BLaER1 (cell line): ENCODE measurements at regions not wholly inside any gene's neighbourhood (a gene's known extent, or its start where the extent isn't known, plus 50 kb on each side); places are given as distances from the start of the nearest gene placed in this dataset.

Experiments used
- H3K27ac ChIP-seq: shearing (Covaris generic); formaldehyde crosslinking; 2 replicates; pipeline ENCODE4 v1.8.1; 2022
- H3K27me3 ChIP-seq: shearing (Covaris generic); formaldehyde crosslinking; 2 replicates; pipeline ENCODE4 v1.8.1; 2022
- H3K36me3 ChIP-seq: shearing (Covaris generic); formaldehyde crosslinking; 2 replicates; pipeline ENCODE4 v1.8.1; 2022
- H3K4me1 ChIP-seq: shearing (Covaris generic); formaldehyde crosslinking; 2 replicates; pipeline ENCODE4 v1.8.1; 2022
- H3K4me2 ChIP-seq: shearing (Covaris generic); formaldehyde crosslinking; 2 replicates; pipeline ENCODE4 v1.8.1; 2022
- H3K4me3 ChIP-seq: shearing (Covaris generic); formaldehyde crosslinking; 2 replicates; pipeline ENCODE4 v1.8.1; 2022
- H3K9ac ChIP-seq: shearing (Covaris generic); formaldehyde crosslinking; 2 replicates; pipeline ENCODE4 v1.8.1; 2022
- H3K9me3 ChIP-seq: shearing (Covaris generic); formaldehyde crosslinking; 2 replicates; pipeline ENCODE4 v1.8.1; 2022
- H4K20me1 ChIP-seq: shearing (Covaris generic); formaldehyde crosslinking; 2 replicates; pipeline ENCODE4 v1.8.1; 2022
- Cebpa-rat ChIP-seq: shearing (Covaris generic); IDR thresholded peaks from 2 replicates; pipeline ENCODE4 v1.8.1; 2022

- H3K4me3 ChIP-seq, result no peak overlapping the region
- no peaks in the 10 kb centered on the region for H3K27me3 ChIP-seq
- H3K9me3 ChIP-seq, result no peaks in the 10 kb centered on the region
- H3K27ac ChIP-seq, result no peak overlapping the region
- H4K20me1 ChIP-seq, result no peaks in the 10 kb centered on the region
- H3K4me2 ChIP-seq, result no peak overlapping the region
- no peaks in the 10 kb centered on the region for H3K4me1 ChIP-seq
- no peak overlapping the region for H3K9ac ChIP-seq
- H3K36me3 ChIP-seq, result no peaks in the 10 kb centered on the region
- TF ChIP-seq Cebpa-rat, result no peak
These were observed 478.0 kb upstream of the CPEB2 start for GRCh38 chr4:14524276-14524675.

DNA sequence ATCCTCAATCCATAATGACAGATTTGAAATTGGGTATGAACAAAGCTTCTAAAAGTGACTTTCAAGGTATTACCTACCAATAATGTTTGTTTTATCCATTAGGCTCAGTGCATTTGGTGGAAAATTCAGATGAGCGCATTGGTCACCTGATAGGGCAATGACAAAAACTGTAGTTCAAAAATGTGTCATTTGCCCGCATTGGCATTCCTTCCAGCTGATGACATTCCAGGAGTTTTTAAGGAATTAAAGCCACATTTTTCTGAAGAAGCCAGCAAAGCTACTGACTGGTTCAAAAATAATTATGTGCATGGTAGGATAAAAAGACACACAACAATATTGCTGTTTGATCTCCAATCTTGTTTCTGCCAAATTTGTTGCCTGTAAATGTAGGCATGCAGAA lies 473.4 kb upstream of the CPEB2 start:
- Histone ChIP-seq H3K36me3 (no peaks in the 10 kb centered on the region), H4K20me1 (no peaks in the 10 kb centered on the region), H3K4me2 (no peak overlapping the region), H3K4me3 (no peak overlapping the region), H3K27ac (no peak overlapping the region), H3K4me1 (no peaks in the 10 kb centered on the region), H3K27me3 (no peaks in the 10 kb centered on the region), H3K9ac (no peak overlapping the region), H3K9me3 (no peaks in the 10 kb centered on the region)
- no peak for TF ChIP-seq Cebpa-rat

DNA sequence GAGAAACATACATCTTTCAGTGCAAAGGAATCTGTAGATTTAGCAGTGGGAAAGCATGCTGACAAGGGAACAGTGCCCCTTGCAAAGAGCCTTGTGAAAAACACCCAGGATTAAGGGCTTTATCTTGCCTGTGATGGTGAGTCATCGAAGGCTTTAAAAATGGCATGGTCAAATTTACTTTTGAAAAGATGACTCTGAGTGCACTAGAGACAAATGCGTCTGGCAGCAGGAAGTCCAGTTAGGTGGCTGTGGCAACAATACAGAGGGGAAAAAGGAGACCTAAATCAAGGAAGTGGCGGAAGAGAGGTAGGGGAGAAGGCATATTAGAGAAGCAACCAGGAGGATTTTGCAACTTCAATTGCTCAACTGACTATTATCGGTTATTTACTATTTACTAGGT lies 472.6 kb upstream of the CPEB2 start:
- H3K27ac ChIP-seq, result no peak overlapping the region
- no peaks in the 10 kb centered on the region for H4K20me1 ChIP-seq
- H3K9me3 ChIP-seq, result no peaks in the 10 kb centered on the region
- no peaks in the 10 kb centered on the region for H3K36me3 ChIP-seq
- no peak overlapping the region for H3K4me3 ChIP-seq
- H3K4me1 ChIP-seq, result no peaks in the 10 kb centered on the region
- no peaks in the 10 kb centered on the region for H3K27me3 ChIP-seq
- no peak overlapping the region for H3K9ac ChIP-seq
- H3K4me2 ChIP-seq, result no peak overlapping the region
- no peak for TF ChIP-seq Cebpa-rat

- H4K20me1 ChIP-seq, result no peaks in the 10 kb centered on the region
- no peaks in the 10 kb centered on the region for H3K9me3 ChIP-seq
- TF ChIP-seq Cebpa-rat, result no peak
- H3K27ac ChIP-seq, result no peak overlapping the region
- H3K4me2 ChIP-seq, result no peak overlapping the region
- no peaks in the 10 kb centered on the region for H3K4me1 ChIP-seq
- no peak overlapping the region for H3K4me3 ChIP-seq
- no peak overlapping the region for H3K9ac ChIP-seq
- H3K27me3 ChIP-seq, result no peaks in the 10 kb centered on the region
- H3K36me3 ChIP-seq, result no peaks in the 10 kb centered on the region
These were observed 469.8 kb upstream of the CPEB2 start for GRCh38 chr4:14532436-14532835.

DNA sequence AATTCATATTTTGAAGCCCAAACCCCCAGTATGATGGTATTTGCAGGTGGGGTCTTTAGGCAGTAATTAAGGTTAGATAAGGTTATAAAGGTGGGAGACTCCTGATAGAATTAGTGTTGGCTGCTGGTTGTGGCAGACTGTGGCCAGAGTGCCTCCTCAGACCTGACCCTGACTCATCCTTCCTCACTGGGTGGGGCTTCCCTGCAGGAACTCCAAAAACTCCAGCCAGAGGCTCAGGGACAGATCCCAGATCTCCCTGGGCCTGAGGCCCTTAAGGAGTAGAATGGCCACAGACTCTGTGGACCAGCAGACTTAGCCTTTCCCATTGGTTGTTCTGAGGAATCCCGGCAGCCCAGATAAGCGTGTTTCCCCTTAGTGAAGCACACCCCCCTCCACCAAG lies 463.0 kb upstream of the CPEB2 start:
- Histone ChIP-seq H3K4me1 (no peaks in the 10 kb centered on the region), H3K9ac (no peak overlapping the region), H4K20me1 (no peaks in the 10 kb centered on the region), H3K27me3 (no peaks in the 10 kb centered on the region), H3K9me3 (no peaks in the 10 kb centered on the region), H3K4me2 (no peak overlapping the region), H3K4me3 (no peak overlapping the region), H3K27ac (no peak overlapping the region), H3K36me3 (no peaks in the 10 kb centered on the region)
- no peak for TF ChIP-seq Cebpa-rat

DNA sequence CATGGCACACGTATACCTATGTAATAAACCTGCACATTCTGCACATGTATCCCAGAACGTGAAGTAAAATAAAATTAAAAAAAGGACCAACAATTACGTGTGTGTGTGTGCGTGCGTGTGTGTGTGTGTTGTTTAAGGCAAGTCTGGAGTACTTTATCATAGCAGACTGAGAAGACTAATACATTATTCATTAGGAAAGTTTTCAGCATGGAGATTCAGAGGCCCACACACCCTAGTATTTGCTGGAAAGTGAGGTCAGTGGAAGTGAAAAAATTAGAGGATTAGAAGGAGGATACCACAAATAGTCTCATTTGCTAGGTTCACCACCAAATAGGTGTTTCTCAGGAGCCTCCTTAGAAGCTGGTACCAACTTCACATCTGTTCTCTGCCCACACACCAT lies 457.1 kb upstream of the CPEB2 start:
- no peak overlapping the region for H3K9ac ChIP-seq
- H3K9me3 ChIP-seq, result no peaks in the 10 kb centered on the region
- H3K4me1 ChIP-seq, result no peaks in the 10 kb centered on the region
- no peak for TF ChIP-seq Cebpa-rat
- H3K4me2 ChIP-seq, result no peak overlapping the region
- H3K4me3 ChIP-seq, result no peak overlapping the region
- no peaks in the 10 kb centered on the region for H3K27me3 ChIP-seq
- no peak overlapping the region for H3K27ac ChIP-seq
- H4K20me1 ChIP-seq, result no peaks in the 10 kb centered on the region
- H3K36me3 ChIP-seq, result no peaks in the 10 kb centered on the region

- H3K4me2 ChIP-seq, result no peak overlapping the region
- H3K4me3 ChIP-seq, result no peak overlapping the region
- no peaks in the 10 kb centered on the region for H3K36me3 ChIP-seq
- H3K9ac ChIP-seq, result no peak overlapping the region
- H3K4me1 ChIP-seq, result no peaks in the 10 kb centered on the region
- no peak overlapping the region for H3K27ac ChIP-seq
- no peaks in the 10 kb centered on the region for H4K20me1 ChIP-seq
- no peaks in the 10 kb centered on the region for H3K9me3 ChIP-seq
- no peaks in the 10 kb centered on the region for H3K27me3 ChIP-seq
- TF ChIP-seq Cebpa-rat, result no peak
These were observed 456.5 kb upstream of the CPEB2 start for GRCh38 chr4:14545807-14546206.

DNA sequence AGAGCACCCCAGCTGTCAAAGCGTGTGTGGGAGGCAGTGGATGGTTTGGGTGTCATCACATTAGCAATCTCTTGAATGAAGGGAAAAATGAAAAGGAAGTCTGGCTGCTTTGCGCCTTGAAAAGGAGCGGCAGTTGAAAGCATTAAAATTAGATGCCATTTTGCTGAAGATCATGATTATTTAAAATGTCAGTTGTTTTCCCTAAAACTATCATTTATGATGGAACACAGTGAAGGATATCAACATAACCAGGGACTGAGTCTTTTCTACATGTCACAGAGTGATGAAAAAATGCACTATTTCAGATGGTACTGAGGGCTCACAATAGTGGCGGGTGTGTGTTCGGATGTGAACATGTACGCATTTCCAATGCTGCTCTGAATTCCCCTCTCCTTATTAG lies 450.2 kb upstream of the CPEB2 start:
- Histone ChIP-seq H3K4me1 (no peaks in the 10 kb centered on the region), H3K4me2 (no peak overlapping the region), H3K4me3 (no peak overlapping the region), H3K27me3 (no peaks in the 10 kb centered on the region), H3K27ac (no peak overlapping the region), H3K36me3 (no peaks in the 10 kb centered on the region), H3K9ac (no peak overlapping the region), H4K20me1 (no peaks in the 10 kb centered on the region), H3K9me3 (no peaks in the 10 kb centered on the region)
- TF ChIP-seq Cebpa-rat, result no peak

- Histone ChIP-seq H4K20me1 (no peaks in the 10 kb centered on the region), H3K9me3 (no peaks in the 10 kb centered on the region), H3K4me3 (no peak overlapping the region), H3K36me3 (no peaks in the 10 kb centered on the region), H3K27ac (no peak overlapping the region), H3K4me1 (no peaks in the 10 kb centered on the region), H3K4me2 (no peak overlapping the region), H3K9ac (no peak overlapping the region), H3K27me3 (no peaks in the 10 kb centered on the region)
- no peak for TF ChIP-seq Cebpa-rat
These were observed 442.6 kb upstream of the CPEB2 start for GRCh38 chr4:14559646-14560045.

- TF ChIP-seq Cebpa-rat, result no peak
- no peak overlapping the region for H3K4me3 ChIP-seq
These were observed 441.7 kb upstream of the CPEB2 start for GRCh38 chr4:14560577-14560976.

DNA sequence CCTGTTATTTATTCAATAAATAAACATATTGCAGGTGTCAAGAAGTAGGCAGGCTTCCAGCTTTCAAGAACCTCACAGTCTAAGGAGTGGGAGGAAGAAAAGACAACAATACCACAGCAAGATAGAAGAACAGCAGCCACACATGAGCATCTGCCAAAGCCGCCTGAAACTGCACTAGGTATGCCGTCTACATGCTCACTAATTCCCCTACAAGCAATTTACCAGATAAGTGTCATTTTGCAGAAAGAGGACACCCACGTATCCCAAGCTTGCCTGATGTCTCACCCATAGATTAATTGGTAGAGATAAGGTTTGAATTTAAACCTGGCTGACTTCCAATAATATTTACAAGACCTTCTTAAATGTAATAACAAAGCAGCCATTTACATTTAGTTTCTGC lies 439.4 kb upstream of the CPEB2 start:
- no peak for TF ChIP-seq Cebpa-rat
- Histone ChIP-seq H3K4me2 (no peak overlapping the region), H3K4me1 (no peaks in the 10 kb centered on the region), H3K27ac (no peak overlapping the region), H3K27me3 (no peaks in the 10 kb centered on the region), H3K9ac (no peak overlapping the region), H4K20me1 (no peaks in the 10 kb centered on the region), H3K9me3 (peaks cover 5% of the 10 kb centered on the region), H3K36me3 (no peaks in the 10 kb centered on the region), H3K4me3 (no peak overlapping the region)

More at GRCh38 chr4:14560577-14560976, 441.7 kb upstream of the CPEB2 start:
- no peaks in the 10 kb centered on the region for H3K4me1 ChIP-seq
- no peak overlapping the region for H3K9ac ChIP-seq
- H3K9me3 ChIP-seq, result peaks cover 3% of the 10 kb centered on the region
- no peaks in the 10 kb centered on the region for H3K27me3 ChIP-seq
- H3K27ac ChIP-seq, result no peak overlapping the region
- no peak overlapping the region for H3K4me2 ChIP-seq
- H3K36me3 ChIP-seq, result no peaks in the 10 kb centered on the region
- no peaks in the 10 kb centered on the region for H4K20me1 ChIP-seq
